NCI-H748 treated with DMSO at 0.1 percent for 48 hours (cell line): ENCODE measurements at regions not wholly inside any gene's neighbourhood (a gene's known extent, or its start where the extent isn't known, plus 50 kb on each side); places are given as distances from the start of the nearest gene placed in this dataset.
"Not testable (repeated sequence)": the region's sequence is repeated elsewhere in the genome, so short reads cannot be mapped to it uniquely, and the experiment has no call there.

Source experiments
- DNase-seq: peaks from one replicate; lab custom pipeline; 2025; lab: John Stamatoyannopoulos, UW

- DNase-seq, result no peak
These were observed 107.7 kb downstream of the MDH1 start for GRCh38 chr2:63696496-63696895.

- DNase-seq, result no peak
These were observed 108.4 kb downstream of the MDH1 start for GRCh38 chr2:63697160-63697559.

DNA sequence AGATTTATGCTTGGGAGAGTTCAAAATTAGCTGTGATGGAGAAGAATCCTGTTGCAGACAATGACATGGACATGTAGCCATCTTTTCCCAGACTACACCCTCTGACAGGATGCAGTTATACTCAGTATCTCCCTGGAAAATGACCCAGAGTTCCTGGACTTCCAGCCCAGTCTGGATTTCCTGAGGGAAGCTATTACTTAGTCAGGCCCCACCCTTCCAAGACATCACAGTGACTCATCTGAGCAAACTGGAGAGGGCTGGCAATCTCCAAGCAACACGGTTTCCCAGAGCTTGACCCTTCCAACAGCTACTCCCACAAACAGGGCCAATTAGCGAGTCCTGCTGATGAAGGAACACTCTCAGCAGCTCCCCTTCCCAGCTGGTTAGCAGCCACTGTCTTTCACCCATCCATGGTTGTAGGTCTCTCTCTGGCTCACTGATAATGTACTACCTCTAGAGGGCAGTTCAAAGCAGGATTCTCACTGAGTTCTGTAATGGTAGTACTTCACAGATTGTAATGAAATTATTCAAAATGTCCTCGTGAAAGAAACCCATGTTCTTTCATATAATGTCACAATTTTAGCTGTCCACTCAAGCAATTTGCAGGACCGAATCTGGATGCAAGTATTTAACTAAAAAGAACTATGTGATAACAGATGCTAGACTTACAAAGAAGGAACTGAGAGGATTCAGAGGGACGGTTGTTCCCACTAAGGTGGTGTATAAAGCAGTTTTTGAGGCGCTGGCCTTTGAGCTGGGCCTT lies 110.2 kb downstream of the MDH1 start:
- DNase-seq, result no peak

DNA sequence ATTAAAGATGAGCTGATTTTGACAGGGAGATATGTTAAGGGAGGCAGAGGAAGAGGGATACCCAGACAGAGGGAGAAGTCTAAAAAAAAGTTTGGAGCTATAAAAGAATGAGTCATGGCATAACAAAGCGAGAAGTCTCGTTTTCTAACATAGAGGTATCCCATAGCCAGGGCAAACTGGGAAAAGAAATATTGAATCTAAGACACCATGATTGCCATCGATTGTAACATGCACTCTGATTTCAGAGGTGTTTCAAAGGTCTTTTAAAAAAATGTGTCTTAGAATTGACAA lies 110.7 kb downstream of the MDH1 start:
- DNase-seq, result no peak

- DNase-seq, result no peak
These were observed 111.5 kb downstream of the MDH1 start for GRCh38 chr2:63700271-63700670.

GRCh38 chr2:63701406-63701805 lies 112.6 kb downstream of the MDH1 start:
- DNase-seq, result no peak

GRCh38 chr2:63706084-63706483 lies 117.3 kb downstream of the MDH1 start:
- DNase-seq, result not testable (repeated sequence)

DNA sequence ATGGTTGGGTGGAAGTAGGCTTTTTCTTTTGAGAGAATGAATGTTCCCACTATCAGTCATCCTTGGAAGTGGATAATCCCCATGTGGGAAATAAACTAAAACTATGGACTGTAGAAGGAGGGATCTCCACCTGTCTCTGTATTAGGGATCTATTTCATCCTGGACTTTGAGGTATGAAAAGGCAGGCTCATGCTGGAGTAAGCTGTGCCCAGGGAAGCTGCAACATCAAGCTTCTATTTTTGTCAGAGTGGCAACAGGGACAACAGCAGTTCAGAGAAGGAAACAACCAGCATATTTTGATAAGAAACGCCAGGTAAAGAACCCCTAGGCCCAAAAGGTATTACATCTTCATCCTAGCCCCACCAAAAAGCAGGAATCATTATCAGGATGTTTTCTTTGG lies 122.0 kb downstream of the MDH1 start:
- no peak for DNase-seq

- DNase-seq, result no peak
These were observed 124.0 kb downstream of the MDH1 start for GRCh38 chr2:63712748-63713147.

DNA sequence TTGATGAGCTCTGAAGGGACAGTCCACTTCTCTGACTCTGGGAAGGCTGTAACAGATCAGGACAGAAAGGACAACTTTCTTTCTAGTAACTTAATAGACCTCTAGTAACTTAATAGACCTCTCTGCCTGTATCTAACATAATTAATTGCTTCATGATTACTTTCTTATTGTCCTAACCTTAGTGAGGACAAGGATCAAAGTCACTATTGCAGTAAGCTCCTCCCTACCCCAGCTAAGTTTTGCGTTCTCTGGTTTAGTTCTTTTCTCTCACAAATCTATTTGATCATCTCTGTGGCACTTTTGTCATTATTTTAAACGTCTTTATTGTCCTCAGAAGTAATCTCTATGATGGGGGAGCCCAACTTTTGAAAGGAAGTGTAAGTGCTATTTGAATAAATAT lies 125.5 kb upstream of the UGP2 start:
- no peak for DNase-seq

- DNase-seq, result no peak
These were observed 122.6 kb upstream of the UGP2 start for GRCh38 chr2:63719052-63719451.

DNA sequence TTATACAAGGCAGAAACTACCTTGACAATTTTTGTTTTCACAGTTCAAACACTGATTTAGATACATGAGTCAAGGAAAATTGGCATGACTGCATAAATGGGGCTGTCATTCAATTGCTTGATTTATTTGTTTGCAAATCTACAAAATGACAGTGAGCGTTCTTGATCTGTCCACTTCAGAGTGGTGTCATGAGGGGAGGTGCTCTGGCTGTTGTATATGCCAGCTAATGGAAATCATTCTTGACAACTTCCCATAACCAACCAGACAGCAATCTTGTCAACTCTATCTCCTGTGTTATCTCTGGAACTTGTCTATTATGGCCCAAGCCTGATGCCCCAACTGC lies 120.6 kb upstream of the UGP2 start:
- peak; percentile 41 for DNase-seq

GRCh38 chr2:63722284-63722683 lies 119.4 kb upstream of the UGP2 start:
- not testable (repeated sequence) for DNase-seq

GRCh38 chr2:63723709-63724108 lies 118.0 kb upstream of the UGP2 start:
- DNase-seq, result no peak

- not testable (repeated sequence) for DNase-seq
These were observed 116.5 kb upstream of the UGP2 start for GRCh38 chr2:63725212-63725611.

DNA sequence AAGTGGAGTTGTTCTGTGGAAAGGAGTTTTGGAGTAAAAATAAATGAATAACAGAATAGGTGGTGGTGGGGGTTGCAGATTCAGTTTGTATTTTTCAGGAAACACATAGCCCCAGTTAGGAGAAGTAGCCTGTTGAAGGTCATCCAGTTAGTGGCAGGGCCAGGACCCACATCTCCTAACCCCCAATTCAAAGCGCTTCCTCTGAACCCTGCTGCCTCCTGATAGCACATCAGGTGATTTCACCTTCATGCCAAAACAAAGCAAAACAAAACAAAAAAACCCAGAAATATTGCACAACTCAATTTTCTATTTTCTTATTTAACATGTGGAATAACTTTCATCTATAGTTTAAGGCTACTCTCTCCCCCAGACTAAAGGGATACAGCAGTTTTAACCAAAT lies 112.3 kb upstream of the UGP2 start:
- DNase-seq, result no peak

- no peak for DNase-seq
These were observed 111.9 kb upstream of the UGP2 start for GRCh38 chr2:63729831-63730230.

- DNase-seq, result no peak
These were observed 107.2 kb upstream of the UGP2 start for GRCh38 chr2:63734510-63734909.

DNA sequence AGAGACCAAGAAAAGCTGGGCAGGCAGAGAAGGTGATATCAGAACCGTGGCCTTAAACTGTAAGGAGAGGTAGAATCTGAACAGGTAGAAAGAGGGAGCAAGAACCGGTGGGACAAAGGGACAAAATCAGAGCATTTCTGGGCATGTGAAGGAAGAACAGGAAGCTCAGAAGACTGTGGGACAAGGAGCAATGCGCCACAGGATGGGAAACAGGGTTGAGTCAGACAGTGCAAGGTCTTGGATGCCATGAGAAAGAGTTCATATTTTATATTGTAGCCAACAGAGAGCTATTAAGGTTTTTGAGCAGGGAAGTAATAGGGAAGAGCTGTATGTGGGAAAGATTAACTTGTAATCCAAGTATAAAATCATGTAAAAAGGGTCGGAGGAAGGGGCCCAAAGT lies 106.4 kb upstream of the UGP2 start:
- DNase-seq, result no peak

- no peak for DNase-seq
These were observed 105.8 kb upstream of the UGP2 start for GRCh38 chr2:63735931-63736330.

- no peak for DNase-seq
These were observed 105.3 kb upstream of the UGP2 start for GRCh38 chr2:63736354-63736753.

GRCh38 chr2:63737081-63737751 lies 104.5 kb upstream of the UGP2 start:
- DNase-seq, result no peak

- DNase-seq, result no peak
These were observed 103.7 kb upstream of the UGP2 start for GRCh38 chr2:63738019-63738418.

DNA sequence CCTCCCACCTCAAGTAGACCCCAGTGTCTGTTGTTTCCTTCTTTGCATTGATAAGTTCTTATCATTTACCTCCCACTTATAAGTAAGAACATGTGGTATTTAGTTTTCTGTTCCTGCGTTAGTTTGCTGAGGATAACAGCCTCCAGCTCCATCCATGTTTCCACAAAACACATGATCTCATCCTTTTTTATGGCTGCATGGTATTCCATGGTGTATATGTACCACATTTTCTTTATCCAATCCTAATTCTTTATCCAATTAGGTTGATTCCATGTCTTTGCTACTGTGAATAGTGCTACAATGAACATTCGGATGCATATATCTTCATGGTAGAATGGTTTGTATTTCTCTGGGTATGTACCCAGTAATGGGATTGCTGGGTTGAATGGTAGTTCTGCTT lies 102.5 kb upstream of the UGP2 start:
- not testable (repeated sequence) for DNase-seq
